WERI-Rb-1 (cell line): ENCODE measurements at regions not wholly inside any gene's neighbourhood (a gene's known extent, or its start where the extent isn't known, plus 50 kb on each side); places are given as distances from the start of the nearest gene placed in this dataset.

Experiments used
- DNase-seq: peaks from one replicate; pipeline ENCODE4 v3.0.0-alpha.2; 2020
- H3K27ac ChIP-seq: fragments of 250-450 bp; sonication (Bioruptor Pico); 2 replicates; pipeline ENCODE4 v1.5.1; 2020; ENCODE audit warnings: mild to moderate bottlenecking, moderate library complexity
- H3K27me3 ChIP-seq: fragments of 250-450 bp; sonication (Bioruptor Pico); 2 replicates; pipeline ENCODE4 v1.5.1; 2021; ENCODE audit warnings: mild to moderate bottlenecking, low read depth, moderate library complexity; ENCODE audit not compliant: insufficient read depth, severe bottlenecking
- H3K36me3 ChIP-seq: fragments of 250-450 bp; sonication (Bioruptor Pico); 2 replicates; pipeline ENCODE4 v1.5.1; 2020; ENCODE audit warnings: mild to moderate bottlenecking, moderate library complexity
- H3K4me3 ChIP-seq: 2 replicates; pipeline ENCODE4 v1.5.1; 2011; ENCODE audit warnings: low read depth, mild to moderate bottlenecking, control low read depth, low read length
- H3K9me3 ChIP-seq: fragments of 250-450 bp; sonication (Bioruptor Pico); 2 replicates; pipeline ENCODE4 v1.5.1; 2021; ENCODE audit warnings: mild to moderate bottlenecking, moderate library complexity; ENCODE audit not compliant: severe bottlenecking
- CTCF ChIP-seq: IDR thresholded peaks from 2 replicates; pipeline ENCODE4 v1.5.1; 2011; ENCODE audit warnings: low read depth, mild to moderate bottlenecking, control low read depth, inconsistent platforms, low read length

- Histone ChIP-seq H3K4me3 (no peak overlapping the region), H3K27ac (no peak overlapping the region), H3K36me3 (no peaks in the 10 kb centered on the region), H3K9me3 (peaks cover 5% of the 10 kb centered on the region), H3K27me3 (no peaks in the 10 kb centered on the region)
- DNase-seq = no peak
- no peak for TF ChIP-seq CTCF
These were observed 171.4 kb downstream of the IRX5 start for GRCh38 chr16:55102077-55102476.

- Histone ChIP-seq H3K36me3 (no peaks in the 10 kb centered on the region), H3K27me3 (no peaks in the 10 kb centered on the region), H3K27ac (no peak overlapping the region), H3K9me3 (peaks cover 5% of the 10 kb centered on the region), H3K4me3 (no peak overlapping the region)
- TF ChIP-seq CTCF = no peak
- DNase-seq = no peak
These were observed 171.9 kb downstream of the IRX5 start for GRCh38 chr16:55102531-55102930.

- no peak for TF ChIP-seq CTCF
These were observed 177.2 kb downstream of the IRX5 start for GRCh38 chr16:55107851-55108250.

GRCh38 chr16:55113210-55113609, 182.5 kb downstream of the IRX5 start:
- H3K4me3 ChIP-seq = no peak overlapping the region
- H3K9me3 ChIP-seq = no peaks in the 10 kb centered on the region
- no peak overlapping the region for H3K27ac ChIP-seq
- DNase-seq = no peak
- no peaks in the 10 kb centered on the region for H3K27me3 ChIP-seq
- H3K36me3 ChIP-seq = no peaks in the 10 kb centered on the region
- TF ChIP-seq CTCF = no peak

More at GRCh38 chr16:55107851-55108250, 177.2 kb downstream of the IRX5 start:
- H3K27ac ChIP-seq = no peak overlapping the region
- H3K36me3 ChIP-seq = no peaks in the 10 kb centered on the region
- no peaks in the 10 kb centered on the region for H3K9me3 ChIP-seq
- H3K27me3 ChIP-seq = no peaks in the 10 kb centered on the region
- no peak for DNase-seq
- H3K4me3 ChIP-seq = no peak overlapping the region

- Histone ChIP-seq H3K27ac (no peak overlapping the region), H3K4me3 (no peak overlapping the region), H3K36me3 (no peaks in the 10 kb centered on the region), H3K9me3 (no peaks in the 10 kb centered on the region), H3K27me3 (no peaks in the 10 kb centered on the region)
- no peak for TF ChIP-seq CTCF
- no peak for DNase-seq
These were observed 184.8 kb downstream of the IRX5 start for GRCh38 chr16:55115506-55115905.

GRCh38 chr16:55116165-55116920, 185.7 kb downstream of the IRX5 start:
- no peaks in the 10 kb centered on the region for H3K27me3 ChIP-seq
- H3K27ac ChIP-seq = no peak overlapping the region
- H3K4me3 ChIP-seq = no peak overlapping the region
- no peak for TF ChIP-seq CTCF
- H3K36me3 ChIP-seq = no peaks in the 10 kb centered on the region
- no peaks in the 10 kb centered on the region for H3K9me3 ChIP-seq
- DNase-seq = no peak
